ENCODE measurements at regions not wholly inside any gene's neighbourhood (a gene's known extent, or its start where the extent isn't known, plus 50 kb on each side); places are given as distances from the start of the nearest gene placed in this dataset.

DNA sequence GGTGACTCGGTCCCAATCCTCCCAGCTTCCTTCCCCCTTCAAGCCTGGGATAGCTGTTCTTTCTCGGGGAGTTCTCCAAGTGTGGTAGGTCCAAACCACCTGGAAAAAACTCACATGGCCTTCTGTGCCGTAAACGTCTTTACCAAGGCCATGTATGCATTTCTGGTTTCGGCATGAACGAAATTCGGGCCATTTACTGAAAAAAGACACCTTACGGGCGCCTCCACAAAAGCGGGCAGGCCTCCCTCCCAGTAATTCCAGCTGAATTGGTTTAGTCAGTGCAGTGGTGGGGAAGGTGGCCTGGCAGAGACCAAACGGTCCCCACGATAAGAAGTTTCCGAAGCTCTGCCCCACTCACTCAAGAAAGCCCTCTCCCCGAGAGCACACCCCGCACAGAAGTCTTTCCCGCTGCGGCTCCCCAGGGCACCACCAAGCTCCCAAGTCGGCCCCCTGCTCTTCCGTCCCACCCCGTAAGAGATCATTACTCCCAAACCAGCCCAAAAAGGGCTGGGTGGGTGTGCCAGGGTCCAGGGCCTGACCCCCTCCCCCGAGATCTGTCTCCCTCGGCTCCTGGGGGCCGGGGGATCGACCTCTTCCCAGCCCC lies 86.3 kb upstream of the MELK start:
- POLR2A ChIA-PET = interaction anchor here (0.5 to 6.0 kb wide), 11 partner anchors 10 to 802 kb away, joined by 3 to 41 read pairs (median 3); no protein-coding TSS in a partner anchor
- FAIRE-seq = peak; percentile 13
- CTCF ChIA-PET = interaction anchor here (0.9 to 4.2 kb wide), 10 partner anchors 10 to 78 kb away, joined by 3 to 33 read pairs (median 4); no protein-coding TSS in a partner anchor
- Histone ChIP-seq H3K27me3 (replicated peaks in 1 of 2; ENCODE audit: control insufficient read depth in 2 of 2, insufficient read depth in 2 of 2, low read length in 1 of 2) (no peaks in the 10 kb centered on the region), H3K79me2 (ENCODE audit: control insufficient read depth, insufficient read depth, low read length) (peaks cover 55% of the 10 kb centered on the region), H3K27ac (ENCODE audit: control insufficient read depth, insufficient read depth) (peak overlapping the region; percentile 92), H4K20me1 (ENCODE audit: control insufficient read depth, insufficient read depth) (no peaks in the 10 kb centered on the region; the same call in 1 of the 2 replicates), H3K9ac (ENCODE audit: control insufficient read depth, insufficient read depth, low read length) (peak overlapping the region; percentile 96), H3K4me2 (ENCODE audit: control insufficient read depth, insufficient read depth) (peak overlapping the region; percentile 100), H3K36me3 (ENCODE audit: control insufficient read depth in 2 of 2, insufficient read depth in 2 of 2, low read length in 1 of 2) (no peaks in the 10 kb centered on the region), H3K4me3 (peak overlapping the region; percentile 98), H2AFZ (ENCODE audit: control insufficient read depth, low read depth, low read length) (peak overlapping the region; percentile 54), H3K9me3 (replicated peaks; ENCODE audit: control insufficient read depth, insufficient read depth, low read length) (no peaks in the 10 kb centered on the region), H3K4me1 (ENCODE audit: control insufficient read depth, insufficient read depth, low read length) (peaks cover 11% of the 10 kb centered on the region)
- intact Hi-C loops (cut with micrococcal nuclease; ENCODE audit: unreplicated experiment) (loop anchor here (2.0 kb wide), 1 partner anchor 64 kb away; no protein-coding TSS in a partner anchor), in situ Hi-C loops (cut with MboI) (loop anchor here (5.0 kb wide), 1 partner anchor 66 kb away; no protein-coding TSS in a partner anchor)
- BruUV-seq (replicated peaks) = no TSS peak
- TF ChIP-seq RELA (IDR thresholded peaks at IDR 0.05; ENCODE audit: borderline replicate concordance, partially characterized antibody) = no peak
- 0 out of 2 replicates have a peak, but pooled peaks have one; percentile 16 for TF ChIP-seq TAF1 (IDR thresholded peaks at IDR 0.05; ENCODE audit: borderline replicate concordance, low read depth, low read length)
- no peak for TF ChIP-seq GATAD2B (conservative IDR thresholded peaks at IDR 0.05; ENCODE audit: low read depth)
- TF ChIP-seq, protein P1, sequence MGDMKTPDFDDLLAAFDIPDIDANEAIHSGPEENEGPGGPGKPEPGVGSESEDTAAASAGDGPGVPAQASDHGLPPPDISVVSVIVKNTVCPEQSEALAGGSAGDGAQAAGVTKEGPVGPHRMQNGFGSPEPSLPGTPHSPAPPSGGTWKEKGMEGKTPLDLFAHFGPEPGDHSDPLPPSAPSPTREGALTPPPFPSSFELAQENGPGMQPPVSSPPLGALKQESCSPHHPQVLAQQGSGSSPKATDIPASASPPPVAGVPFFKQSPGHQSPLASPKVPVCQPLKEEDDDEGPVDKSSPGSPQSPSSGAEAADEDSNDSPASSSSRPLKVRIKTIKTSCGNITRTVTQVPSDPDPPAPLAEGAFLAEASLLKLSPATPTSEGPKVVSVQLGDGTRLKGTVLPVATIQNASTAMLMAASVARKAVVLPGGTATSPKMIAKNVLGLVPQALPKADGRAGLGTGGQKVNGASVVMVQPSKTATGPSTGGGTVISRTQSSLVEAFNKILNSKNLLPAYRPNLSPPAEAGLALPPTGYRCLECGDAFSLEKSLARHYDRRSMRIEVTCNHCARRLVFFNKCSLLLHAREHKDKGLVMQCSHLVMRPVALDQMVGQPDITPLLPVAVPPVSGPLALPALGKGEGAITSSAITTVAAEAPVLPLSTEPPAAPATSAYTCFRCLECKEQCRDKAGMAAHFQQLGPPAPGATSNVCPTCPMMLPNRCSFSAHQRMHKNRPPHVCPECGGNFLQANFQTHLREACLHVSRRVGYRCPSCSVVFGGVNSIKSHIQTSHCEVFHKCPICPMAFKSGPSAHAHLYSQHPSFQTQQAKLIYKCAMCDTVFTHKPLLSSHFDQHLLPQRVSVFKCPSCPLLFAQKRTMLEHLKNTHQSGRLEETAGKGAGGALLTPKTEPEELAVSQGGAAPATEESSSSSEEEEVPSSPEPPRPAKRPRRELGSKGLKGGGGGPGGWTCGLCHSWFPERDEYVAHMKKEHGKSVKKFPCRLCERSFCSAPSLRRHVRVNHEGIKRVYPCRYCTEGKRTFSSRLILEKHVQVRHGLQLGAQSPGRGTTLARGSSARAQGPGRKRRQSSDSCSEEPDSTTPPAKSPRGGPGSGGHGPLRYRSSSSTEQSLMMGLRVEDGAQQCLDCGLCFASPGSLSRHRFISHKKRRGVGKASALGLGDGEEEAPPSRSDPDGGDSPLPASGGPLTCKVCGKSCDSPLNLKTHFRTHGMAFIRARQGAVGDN (IDR thresholded peaks at IDR 0.05) = no peak
- TF ChIP-seq IKZF2 (IDR thresholded peaks at IDR 0.05) = no peak
- TF ChIP-seq, protein P2, sequence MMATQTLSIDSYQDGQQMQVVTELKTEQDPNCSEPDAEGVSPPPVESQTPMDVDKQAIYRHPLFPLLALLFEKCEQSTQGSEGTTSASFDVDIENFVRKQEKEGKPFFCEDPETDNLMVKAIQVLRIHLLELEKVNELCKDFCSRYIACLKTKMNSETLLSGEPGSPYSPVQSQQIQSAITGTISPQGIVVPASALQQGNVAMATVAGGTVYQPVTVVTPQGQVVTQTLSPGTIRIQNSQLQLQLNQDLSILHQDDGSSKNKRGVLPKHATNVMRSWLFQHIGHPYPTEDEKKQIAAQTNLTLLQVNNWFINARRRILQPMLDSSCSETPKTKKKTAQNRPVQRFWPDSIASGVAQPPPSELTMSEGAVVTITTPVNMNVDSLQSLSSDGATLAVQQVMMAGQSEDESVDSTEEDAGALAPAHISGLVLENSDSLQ (IDR thresholded peaks at IDR 0.05) = no peak
- TF ChIP-seq ETV6 (conservative IDR thresholded peaks at IDR 0.05 in 1 of 2, IDR thresholded peaks at IDR 0.05 in 1 of 2; ENCODE audit: borderline replicate concordance in 1 of 2, low read depth in 1 of 2) = no peak
- TF ChIP-seq MXI1 (IDR thresholded peaks at IDR 0.05; ENCODE audit: low read depth, low read length) = no peak
- SMC1A ChIA-PET (ENCODE audit: uncharacterized antibody, unreplicated experiment) = interaction anchor here (0.6 to 4.8 kb wide), 13 partner anchors 8 to 102 kb away, joined by 3 to 45 read pairs (median 4); no protein-coding TSS in a partner anchor
- WGBS (ENCODE audit: insufficient coverage, insufficient replicate concordance, low lambda C conversion rate, missing lambda C conversion rate) = under 1% methylated on average over 24 of the region's 24 CpGs
- RAD21 ChIA-PET (ENCODE audit: unreplicated experiment) = interaction anchor here (1.1 to 3.6 kb wide), 6 partner anchors 15 to 79 kb away, joined by 3 to 32 read pairs (median 12); no protein-coding TSS in a partner anchor
- ATAC-seq = peak; percentile 9
- DNase-seq (ENCODE audit: low read depth, low spot score) = no peak
